Mesothelial cell of epicardium (in vitro differentiated cells): ENCODE measurements at regions not wholly inside any gene's neighbourhood (a gene's known extent, or its start where the extent isn't known, plus 50 kb on each side); places are given as distances from the start of the nearest gene placed in this dataset.

ENCODE experiments used
- DNase-seq, 2 experiments: peaks; one replicate each; pipeline ENCODE4 v3.0.0; 2021; ENCODE audit warnings: low spot score in 2 of 2; ENCODE audit not compliant: unreplicated experiment in 2 of 2
- H3K27ac Mint-ChIP-seq: 2 replicates; pipeline ENCODE4 v1.8.0; 2021; ENCODE audit warnings: mixed read lengths
- H3K27me3 Mint-ChIP-seq: 2 replicates; pipeline ENCODE4 v1.8.0; 2021; ENCODE audit warnings: low read depth, mixed read lengths
- H3K36me3 Mint-ChIP-seq: 2 replicates; pipeline ENCODE4 v1.8.0; 2021; ENCODE audit warnings: mixed read lengths
- H3K4me1 Mint-ChIP-seq: 2 replicates; pipeline ENCODE4 v1.8.0; 2021; ENCODE audit warnings: mixed read lengths
- H3K4me3 Mint-ChIP-seq: 2 replicates; pipeline ENCODE4 v1.8.0; 2021; ENCODE audit warnings: mild to moderate bottlenecking, moderate library complexity, mixed read lengths
- H3K9me3 Mint-ChIP-seq: 2 replicates; pipeline ENCODE4 v1.8.0; 2021; ENCODE audit warnings: mixed read lengths
- CTCF ChIP-seq: fragments of 200-600 bp; sonication (generic); IDR thresholded peaks from one replicate; pipeline ENCODE4 v1.5.0; 2021; ENCODE audit warnings: antibody characterized with exemption; ENCODE audit not compliant: unreplicated experiment

DNA sequence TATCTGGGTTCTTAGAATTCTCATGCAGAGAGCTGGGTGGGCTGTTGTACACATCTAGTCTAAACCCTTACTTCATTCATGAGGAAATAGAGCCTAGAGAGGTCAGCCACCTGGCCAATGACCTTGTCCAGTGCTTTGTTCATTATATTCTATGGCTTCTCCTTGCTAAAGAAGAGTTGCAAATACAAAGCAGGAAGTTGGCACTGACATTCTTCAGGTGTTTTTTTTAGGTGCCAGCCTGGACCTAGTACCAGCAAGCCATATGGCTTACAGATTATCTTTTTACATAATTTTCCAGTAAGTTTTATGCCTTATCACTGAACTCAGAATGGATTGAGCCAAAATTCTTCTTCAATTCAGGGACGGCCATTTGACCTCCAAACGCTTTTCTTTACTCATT lies 54.7 kb upstream of the PGM2 start:
- no peak for DNase-seq
- no peak for TF ChIP-seq CTCF
- no peaks in the 10 kb centered on the region for H3K27me3 Mint-ChIP-seq
- peaks cover 13% of the 10 kb centered on the region for H3K4me1 Mint-ChIP-seq
- H3K27ac Mint-ChIP-seq, result no peak overlapping the region
- no peaks in the 10 kb centered on the region for H3K9me3 Mint-ChIP-seq
- no peaks in the 10 kb centered on the region for H3K36me3 Mint-ChIP-seq
- H3K4me3 Mint-ChIP-seq, result no peak overlapping the region

DNA sequence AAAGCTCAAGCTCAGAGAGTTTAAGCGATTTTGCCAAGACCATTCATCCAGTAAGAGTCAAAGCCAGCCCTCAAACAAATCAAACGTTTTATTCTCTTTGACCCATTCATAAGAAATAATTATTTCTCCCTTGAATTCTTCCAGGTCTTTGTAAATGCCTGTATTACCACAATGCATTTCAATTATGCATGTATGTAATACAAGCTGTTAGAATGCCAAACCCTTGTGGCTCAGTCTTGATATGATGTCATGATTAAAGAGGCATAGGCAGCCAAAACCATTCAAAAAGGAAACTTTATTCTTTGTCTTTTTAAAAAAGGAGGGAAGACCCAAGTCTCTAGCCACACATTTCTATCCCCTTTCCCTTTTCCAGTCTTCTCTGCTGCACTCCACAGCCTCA lies 56.5 kb upstream of the PGM2 start:
- no peaks in the 10 kb centered on the region for H3K9me3 Mint-ChIP-seq
- no peaks in the 10 kb centered on the region for H3K27me3 Mint-ChIP-seq
- peaks cover 14% of the 10 kb centered on the region for H3K4me1 Mint-ChIP-seq
- H3K27ac Mint-ChIP-seq, result no peak overlapping the region
- DNase-seq, result no peak
- H3K4me3 Mint-ChIP-seq, result no peak overlapping the region
- TF ChIP-seq CTCF, result no peak
- H3K36me3 Mint-ChIP-seq, result no peaks in the 10 kb centered on the region

- no peak for DNase-seq
- TF ChIP-seq CTCF, result no peak
- Mint-ChIP-seq H3K27me3 (no peaks in the 10 kb centered on the region), H3K36me3 (no peaks in the 10 kb centered on the region), H3K9me3 (no peaks in the 10 kb centered on the region), H3K4me1 (peaks cover 14% of the 10 kb centered on the region), H3K4me3 (no peak overlapping the region), H3K27ac (no peak overlapping the region)
Measured at GRCh38 chr4:37769391-37769989, 57.0 kb upstream of the PGM2 start.

- peaks cover 14% of the 10 kb centered on the region for H3K4me1 Mint-ChIP-seq
- TF ChIP-seq CTCF, result no peak
- no peaks in the 10 kb centered on the region for H3K9me3 Mint-ChIP-seq
- peak in 1 of 2 experiments; percentile 57 for DNase-seq
- H3K27ac Mint-ChIP-seq, result no peak overlapping the region
- no peak overlapping the region for H3K4me3 Mint-ChIP-seq
- no peaks in the 10 kb centered on the region for H3K27me3 Mint-ChIP-seq
- H3K36me3 Mint-ChIP-seq, result no peaks in the 10 kb centered on the region
Measured at GRCh38 chr4:37767546-37767945, 58.9 kb upstream of the PGM2 start.

DNA sequence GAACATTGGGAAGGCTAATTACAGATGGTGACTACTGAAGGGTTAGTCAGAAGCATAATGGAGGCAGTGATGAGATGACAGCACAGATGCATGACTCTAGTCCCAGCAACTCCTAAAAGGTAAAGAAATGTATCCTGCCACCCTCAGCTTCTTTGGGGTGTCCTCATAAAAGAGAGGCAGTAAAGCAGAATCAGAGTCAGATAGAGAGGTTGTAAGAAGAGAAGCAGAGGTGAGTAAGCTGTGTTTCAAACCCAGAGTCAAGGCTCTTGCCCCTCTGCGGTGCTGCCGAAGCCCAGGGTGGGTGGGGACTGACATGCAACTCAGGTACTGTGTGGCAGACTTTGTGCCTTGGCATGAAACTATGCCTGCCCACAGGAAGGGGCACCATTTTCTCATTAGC lies 59.5 kb upstream of the PGM2 start:
- Mint-ChIP-seq H3K4me1 (peaks cover 14% of the 10 kb centered on the region), H3K27me3 (no peaks in the 10 kb centered on the region)

More for the DNA sequence above, 59.5 kb upstream of the PGM2 start:
- H3K36me3 Mint-ChIP-seq, result no peaks in the 10 kb centered on the region
- no peak overlapping the region for H3K4me3 Mint-ChIP-seq
- no peaks in the 10 kb centered on the region for H3K9me3 Mint-ChIP-seq
- no peak for DNase-seq
- no peak overlapping the region for H3K27ac Mint-ChIP-seq
- no peak for TF ChIP-seq CTCF
